PC-3 (cell line): ENCODE measurements at regions not wholly inside any gene's neighbourhood (a gene's known extent, or its start where the extent isn't known, plus 50 kb on each side); places are given as distances from the start of the nearest gene placed in this dataset.
A peak's percentile ranks its signal among the peaks of the same experiment; 100 is the strongest.

Experiments
- ATAC-seq: fragments of 200-7000 bp; cut with Tn5 transposase; 2 replicates; pipeline ENCODE4 v1.9.1; 2020; ENCODE audit warnings: mild to moderate bottlenecking, moderate library complexity
- BruUV-seq: library from RNA; stranded (reverse); fragments of 400-500 nt; replicated peaks from 2 replicates; lab custom pipeline; 2021; lab: Mats Ljungman, UMichigan
- CTCF ChIA-PET: fragments of 300-600 bp; sonication (Branson Sonifier 250); formaldehyde crosslinking; loops from one replicate; lab custom pipeline; 2022; ENCODE audit warnings: antibody characterized with exemption; lab: Charles Lee
- POLR2A ChIA-PET: fragments of 300-600 bp; sonication (Branson Sonifier 250); formaldehyde crosslinking; loops from one replicate; lab custom pipeline; 2022; ENCODE audit warnings: antibody characterized with exemption; ENCODE audit not compliant: unreplicated experiment; lab: Charles Lee
- DNase-seq: peaks from one replicate; pipeline ENCODE4 v3.0.0-alpha.2; 2015
- H2AFZ ChIP-seq: fragments of 300-600 bp; sonication (generic); 2 replicates; pipeline ENCODE4 v1.6.0; 2016; ENCODE audit warnings: antibody characterized with exemption, low read length
- H3F3A ChIP-seq: fragments of 300-600 bp; sonication (generic); one replicate; pipeline ENCODE4 v1.6.0; 2017; ENCODE audit warnings: antibody characterized with exemption, low read length, control low read depth, mild to moderate bottlenecking; ENCODE audit not compliant: unreplicated experiment
- H3K27ac ChIP-seq: fragments of 300-600 bp; sonication (generic); 2 replicates; pipeline ENCODE4 v1.5.1; 2016; ENCODE audit warnings: mild to moderate bottlenecking, low read length
- H3K27me3 ChIP-seq: fragments of 300-600 bp; sonication (generic); 2 replicates; pipeline ENCODE4 v1.6.1; 2016; ENCODE audit warnings: low read length, mixed read lengths
- H3K36me3 ChIP-seq: fragments of 300-600 bp; sonication (generic); 2 replicates; pipeline ENCODE4 v1.6.1; 2016; ENCODE audit warnings: low read depth, mixed run types, low read length, mixed read lengths
- H3K4me1 ChIP-seq: fragments of 300-600 bp; sonication (generic); 2 replicates; pipeline ENCODE4 v1.5.1; 2016; ENCODE audit warnings: low read length; ENCODE audit not compliant: insufficient read depth
- H3K4me2 ChIP-seq: fragments of 300-600 bp; sonication (generic); 2 replicates; pipeline ENCODE4 v1.6.0; 2016; ENCODE audit warnings: low read length
- H3K4me3 ChIP-seq: fragments of 300-600 bp; sonication (generic); 2 replicates; pipeline ENCODE4 v1.5.1; 2016; ENCODE audit warnings: mild to moderate bottlenecking, low read length, mixed read lengths
- H3K79me2 ChIP-seq: fragments of 300-600 bp; sonication (generic); 2 replicates; pipeline ENCODE4 v1.6.1; 2017; ENCODE audit warnings: low read length, mixed read lengths
- H3K9ac ChIP-seq: fragments of 300-600 bp; sonication (generic); 2 replicates; pipeline ENCODE4 v1.6.0; 2016; ENCODE audit warnings: mild to moderate bottlenecking, low read length
- H3K9me2 ChIP-seq: fragments of 300-600 bp; sonication (generic); replicated peaks from 2 replicates; pipeline ENCODE4 v1.6.1; 2016; ENCODE audit warnings: mixed run types, low read length, mixed read lengths
- H3K9me3 ChIP-seq: fragments of 300-600 bp; sonication (generic); 2 replicates; pipeline ENCODE4 v1.6.1; 2016; ENCODE audit warnings: low read length, mixed read lengths
- H4K20me1 ChIP-seq: fragments of 300-600 bp; sonication (generic); 2 replicates; pipeline ENCODE4 v1.6.1; 2016; ENCODE audit warnings: low read length, mixed read lengths
- CTCF ChIP-seq: fragments of 300-600 bp; sonication (generic); conservative IDR thresholded peaks from 2 replicates; pipeline ENCODE4 v1.5.1; 2017; ENCODE audit warnings: antibody characterized with exemption, low read depth, mild to moderate bottlenecking, low read length
- EZH2 ChIP-seq: fragments of 300-600 bp; sonication (generic); IDR thresholded peaks from one replicate; pipeline ENCODE4 v1.6.1; 2017; ENCODE audit warnings: antibody characterized with exemption, mild to moderate bottlenecking, low read length; ENCODE audit not compliant: unreplicated experiment
- EZH2phosphoT487 ChIP-seq: fragments of 300-600 bp; sonication (generic); IDR thresholded peaks from 2 replicates; pipeline ENCODE4 v1.6.1; 2018; ENCODE audit warnings: mild to moderate bottlenecking, antibody characterized with exemption, low read length, borderline replicate concordance
- intact Hi-C: fragments of 100-400 bp; cut with micrococcal nuclease; formaldehyde crosslinking; loops from 2 replicates; pipeline ENCODE4 v1.9.0; 2023

GRCh38 chr4:56206258-56206657, 181.0 kb downstream of the AASDH start:
- no peaks in the 10 kb centered on the region for H3K36me3 ChIP-seq
- no peaks in the 10 kb centered on the region for H3K4me1 ChIP-seq
- no peak overlapping the region for H2AFZ ChIP-seq
- DNase-seq (no peak), ATAC-seq (no peak)
- intact Hi-C loops, result no loop called here
- 0 out of 2 replicates have a peak, but pooled peaks cover 4% of the 10 kb centered on the region for H3K9me2 ChIP-seq
- H3K27me3 ChIP-seq, result 0 out of 2 replicates have a peak, but pooled peaks cover 11% of the 10 kb centered on the region
- no peaks in the 10 kb centered on the region for H4K20me1 ChIP-seq
- no peaks in the 10 kb centered on the region for H3F3A ChIP-seq
- no peaks in the 10 kb centered on the region for H3K79me2 ChIP-seq
- POLR2A ChIA-PET, result no interaction called here
- BruUV-seq, result no TSS peak
- H3K4me2 ChIP-seq, result no peak overlapping the region
- H3K27ac ChIP-seq, result no peak overlapping the region
- TF ChIP-seq EZH2, result no peak
- no peak for TF ChIP-seq EZH2phosphoT487
- TF ChIP-seq CTCF, result no peak
- H3K9me3 ChIP-seq, result no peaks in the 10 kb centered on the region
- no peak overlapping the region for H3K4me3 ChIP-seq
- CTCF ChIA-PET, result no interaction called here
- H3K9ac ChIP-seq, result no peak overlapping the region

GRCh38 chr4:56200275-56200674, 187.0 kb downstream of the AASDH start:
- BruUV-seq, result no TSS peak
- Histone ChIP-seq H3K9me2 (no peaks in the 10 kb centered on the region), H3K36me3 (no peaks in the 10 kb centered on the region), H3K4me2 (no peak overlapping the region), H3K4me1 (no peaks in the 10 kb centered on the region), H2AFZ (no peak overlapping the region), H3K27ac (no peak overlapping the region), H4K20me1 (no peaks in the 10 kb centered on the region), H3K79me2 (no peaks in the 10 kb centered on the region), H3K9ac (no peak overlapping the region), H3K4me3 (no peak overlapping the region), H3F3A (no peaks in the 10 kb centered on the region), H3K9me3 (no peaks in the 10 kb centered on the region), H3K27me3 (peaks cover 21% of the 10 kb centered on the region; the same call in 1 of the 2 replicates)
- POLR2A ChIA-PET, result no interaction called here
- intact Hi-C loops, result no loop called here
- peak; percentile 56 for DNase-seq
- CTCF ChIA-PET, result no interaction called here
- peak; percentile 74 for ATAC-seq
- no peak for TF ChIP-seq EZH2phosphoT487
- no peak for TF ChIP-seq CTCF
- no peak for TF ChIP-seq EZH2

GRCh38 chr4:56198265-56198664, 189.0 kb downstream of the AASDH start:
- H3K27me3 ChIP-seq, result peaks cover 27% of the 10 kb centered on the region; the same call in 1 of the 2 replicates
- H3K36me3 ChIP-seq, result no peaks in the 10 kb centered on the region
- POLR2A ChIA-PET, result no interaction called here
- no peak overlapping the region for H3K4me3 ChIP-seq
- ATAC-seq (no peak), DNase-seq (no peak)
- H3K9me2 ChIP-seq, result no peaks in the 10 kb centered on the region
- H3K4me2 ChIP-seq, result no peak overlapping the region
- TF ChIP-seq EZH2, result no peak
- TF ChIP-seq CTCF, result no peak
- no peak for TF ChIP-seq EZH2phosphoT487
- no TSS peak for BruUV-seq
- intact Hi-C loops, result no loop called here
- no peak overlapping the region for H2AFZ ChIP-seq
- no peak overlapping the region for H3K9ac ChIP-seq
- CTCF ChIA-PET, result no interaction called here
- H3K4me1 ChIP-seq, result no peaks in the 10 kb centered on the region
- no peaks in the 10 kb centered on the region for H4K20me1 ChIP-seq
- H3K79me2 ChIP-seq, result no peaks in the 10 kb centered on the region
- H3K27ac ChIP-seq, result no peak overlapping the region
- no peaks in the 10 kb centered on the region for H3F3A ChIP-seq
- no peaks in the 10 kb centered on the region for H3K9me3 ChIP-seq
